ENCODE measurements at regions not wholly inside any gene's neighbourhood (a gene's known extent, or its start where the extent isn't known, plus 50 kb on each side); places are given as distances from the start of the nearest gene placed in this dataset.

- TF ChIP-seq FOXP2 (optimal IDR thresholded peaks at IDR 0.05; ENCODE audit: borderline replicate concordance, extremely low read depth, extremely low read length, insufficient read depth): no peak
- no peak for TF ChIP-seq POLR2AphosphoS5 (IDR thresholded peaks at IDR 0.05; ENCODE audit: low read depth, low read length)
- no peak for TF ChIP-seq REST (IDR thresholded peaks at IDR 0.05; ENCODE audit: insufficient read depth in 1 of 2, low read depth in 2 of 2, low read length in 2 of 2)
These were observed 518.0 kb upstream of the SLC35B3 start for GRCh38 chr6:8953310-8953709.

- TF ChIP-seq REST (IDR thresholded peaks at IDR 0.05; ENCODE audit: insufficient read depth in 1 of 2, low read depth in 2 of 2, low read length in 2 of 2): no peak
These were observed 513.4 kb upstream of the SLC35B3 start for GRCh38 chr6:8948733-8949132.

GRCh38 chr6:8947900-8948299 is 512.6 kb upstream of the SLC35B3 start:
- TF ChIP-seq SIN3A (IDR thresholded peaks at IDR 0.05; ENCODE audit: borderline replicate concordance, insufficient read depth, low read length) (no peak), REST (IDR thresholded peaks at IDR 0.05; ENCODE audit: insufficient read depth in 1 of 2, low read depth in 2 of 2, low read length in 2 of 2) (no peak), TAF1 (IDR thresholded peaks at IDR 0.05; ENCODE audit: borderline replicate concordance, insufficient read depth, low read length) (no peak), FOXP2 (optimal IDR thresholded peaks at IDR 0.05; ENCODE audit: borderline replicate concordance, extremely low read depth, extremely low read length, insufficient read depth) (no peak), POLR2AphosphoS5 (IDR thresholded peaks at IDR 0.05; ENCODE audit: low read depth, low read length) (no peak)

DNA sequence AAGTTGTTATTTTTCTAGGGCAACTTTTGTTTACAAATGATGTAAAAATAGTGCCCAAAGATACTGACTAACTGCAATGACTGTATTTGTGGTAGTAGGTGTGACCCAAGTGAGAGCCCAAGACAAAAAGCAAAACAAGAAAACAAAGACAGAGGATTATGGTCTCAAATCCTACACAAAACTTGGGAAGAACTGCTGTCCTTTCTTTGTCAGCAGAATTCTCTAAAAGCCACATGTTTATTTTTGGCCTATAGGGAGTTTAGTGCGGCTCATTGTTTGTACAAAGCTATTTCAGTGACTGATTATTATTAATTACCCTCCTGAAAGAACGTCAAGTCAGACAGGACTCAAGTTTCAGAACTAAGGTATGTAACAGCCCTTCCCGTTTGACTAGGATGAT is 509.2 kb upstream of the SLC35B3 start:
- no peak for TF ChIP-seq POLR2AphosphoS5 (IDR thresholded peaks at IDR 0.05; ENCODE audit: low read depth, low read length)
- no peak for TF ChIP-seq REST (IDR thresholded peaks at IDR 0.05; ENCODE audit: insufficient read depth in 1 of 2, low read depth in 2 of 2, low read length in 2 of 2)
- no peak for TF ChIP-seq TAF1 (IDR thresholded peaks at IDR 0.05; ENCODE audit: borderline replicate concordance, insufficient read depth, low read length)
- no peak for TF ChIP-seq SIN3A (IDR thresholded peaks at IDR 0.05; ENCODE audit: borderline replicate concordance, insufficient read depth, low read length)
- TF ChIP-seq FOXP2 (optimal IDR thresholded peaks at IDR 0.05; ENCODE audit: borderline replicate concordance, extremely low read depth, extremely low read length, insufficient read depth): no peak

GRCh38 chr6:8943073-8943472 is 507.7 kb upstream of the SLC35B3 start:
- TF ChIP-seq TAF1 (IDR thresholded peaks at IDR 0.05; ENCODE audit: borderline replicate concordance, insufficient read depth, low read length): no peak

- TF ChIP-seq REST (IDR thresholded peaks at IDR 0.05; ENCODE audit: insufficient read depth in 1 of 2, low read depth in 2 of 2, low read length in 2 of 2): no peak
- no peak for TF ChIP-seq FOXP2 (optimal IDR thresholded peaks at IDR 0.05; ENCODE audit: borderline replicate concordance, extremely low read depth, extremely low read length, insufficient read depth)
These were observed 506.2 kb upstream of the SLC35B3 start for GRCh38 chr6:8941577-8941976.

Measured in PFSK-1 (cell line).